ENCODE measurements at regions not wholly inside any gene's neighbourhood (a gene's known extent, or its start where the extent isn't known, plus 50 kb on each side); places are given as distances from the start of the nearest gene placed in this dataset.

GRCh38 chr3:23113455-23114171 lies 89.5 kb upstream of the UBE2E2 start (continued):
- TF ChIP-seq SCRT1 (tag by site-specific recombination; IDR thresholded peaks at IDR 0.05; ENCODE audit: borderline replicate concordance) (peak; percentile 16; the same call in 1 of the 2 replicates), ZEB2 (tag by site-specific recombination; IDR thresholded peaks at IDR 0.05) (peak; percentile 48), ZNF37A (tag by site-specific recombination; IDR thresholded peaks at IDR 0.05) (no peak), ZNF404 (tag by site-specific recombination; IDR thresholded peaks at IDR 0.05) (no peak), REPIN1 (tag by site-specific recombination; IDR thresholded peaks at IDR 0.05; ENCODE audit: low read depth) (no peak), ZSCAN18 (tag by site-specific recombination; IDR thresholded peaks at IDR 0.05) (no peak), OVOL3 (tag by site-specific recombination; IDR thresholded peaks at IDR 0.05) (no peak), ZSCAN4 (tag by site-specific recombination; IDR thresholded peaks at IDR 0.05) (peak; percentile 21; the same call in 1 of the 2 replicates), ZFHX2 (tag by site-specific recombination; conservative IDR thresholded peaks at IDR 0.05) (no peak), ZNF660 (tag by site-specific recombination; IDR thresholded peaks at IDR 0.05) (no peak), ZNF426 (tag by site-specific recombination; IDR thresholded peaks at IDR 0.05) (no peak), ZNF510 (tag by site-specific recombination; IDR thresholded peaks at IDR 0.05; ENCODE audit: insufficient replicate concordance) (no peak), ZNF266 (tag by site-specific recombination; IDR thresholded peaks at IDR 0.05; ENCODE audit: low read depth) (no peak), ZFP37 (tag by site-specific recombination; IDR thresholded peaks at IDR 0.05) (no peak), ZNF692 (tag by site-specific recombination; IDR thresholded peaks at IDR 0.05) (peak; percentile 36; the same call in 1 of the 2 replicates), ZNF174 (tag by site-specific recombination; IDR thresholded peaks at IDR 0.05) (no peak), ZNF596 (tag by site-specific recombination; IDR thresholded peaks at IDR 0.05) (no peak), ZFP69B (tag by site-specific recombination; IDR thresholded peaks at IDR 0.05) (0 out of 2 replicates have a peak, but pooled peaks have one; percentile 51), ZBTB8A (tag by site-specific recombination; IDR thresholded peaks at IDR 0.05) (no peak), ZNF639 (tag by site-specific recombination; IDR thresholded peaks at IDR 0.05) (no peak), ZBTB1 (tag by site-specific recombination; IDR thresholded peaks at IDR 0.05) (no peak), ZIC2 (tag by site-specific recombination; IDR thresholded peaks at IDR 0.05) (0 out of 2 replicates have a peak, but pooled peaks have one; percentile 24), ZNF114 (tag by site-specific recombination; IDR thresholded peaks at IDR 0.05) (no peak), INSM2 (tag by site-specific recombination; IDR thresholded peaks at IDR 0.05) (no peak), ZNF473 (tag by site-specific recombination; IDR thresholded peaks at IDR 0.05) (no peak), ZNF654 (tag by site-specific recombination; IDR thresholded peaks at IDR 0.05; ENCODE audit: low read depth) (no peak), SP2 (tag by site-specific recombination; IDR thresholded peaks at IDR 0.05) (no peak), ZNF560 (tag by site-specific recombination; IDR thresholded peaks at IDR 0.05; ENCODE audit: borderline replicate concordance) (no peak), ZNF610 (tag by site-specific recombination; IDR thresholded peaks at IDR 0.05; ENCODE audit: borderline replicate concordance) (no peak), ZNF280C (tag by site-specific recombination; IDR thresholded peaks at IDR 0.05) (no peak)

All from HEK293 (cell line).